GM12874 (cell line): ENCODE measurements at regions not wholly inside any gene's neighbourhood (a gene's known extent, or its start where the extent isn't known, plus 50 kb on each side); places are given as distances from the start of the nearest gene placed in this dataset.

Experiments used
- CTCF ChIP-seq: IDR thresholded peaks from 2 replicates; pipeline ENCODE4 v1.5.1; 2011; ENCODE audit warnings: low read depth, mild to moderate bottlenecking, control low read depth, low read length, moderate library complexity; ENCODE audit not compliant: insufficient read depth

GRCh38 chr14:40416565-40416964 is 984.3 kb upstream of the FBXO33 start:
- TF ChIP-seq CTCF: no peak

- no peak for TF ChIP-seq CTCF
These were observed 982.2 kb upstream of the FBXO33 start for GRCh38 chr14:40414386-40414785.

GRCh38 chr14:40413136-40413535 is 980.9 kb upstream of the FBXO33 start:
- no peak for TF ChIP-seq CTCF

GRCh38 chr14:40410708-40411107 is 978.5 kb upstream of the FBXO33 start:
- TF ChIP-seq CTCF: no peak

- no peak for TF ChIP-seq CTCF
These were observed 970.7 kb upstream of the FBXO33 start for GRCh38 chr14:40402957-40403356.

GRCh38 chr14:40398981-40399380 is 966.7 kb upstream of the FBXO33 start:
- TF ChIP-seq CTCF: no peak

GRCh38 chr14:40394634-40395340 is 962.6 kb upstream of the FBXO33 start:
- TF ChIP-seq CTCF: no peak
